Heart left ventricle (tissue), 13 donors: ENCODE measurements at regions not wholly inside any gene's neighbourhood (a gene's known extent, or its start where the extent isn't known, plus 50 kb on each side); places are given as distances from the start of the nearest gene placed in this dataset.

ENCODE experiments used
- POLR2A ChIP-seq, 2 donors: fragments of 450-650 bp; IDR thresholded peaks; one replicate each; pipeline ENCODE4 v1.6.1; 2017; ENCODE audit warnings: antibody characterized with exemption in 2 of 2, mild to moderate bottlenecking in 2 of 2, moderate library complexity in 2 of 2
- TF ChIP-seq, protein P1 (sequence below), 12 donors: fragments of 200-600 bp; sonication (generic) in 4 of 12; IDR thresholded peaks; one replicate each; pipeline versions ENCODE4 v1.5.0 to v1.8.0; 2018 to 2022; ENCODE audit warnings: antibody characterized with exemption in 12 of 12, mild to moderate bottlenecking in 5 of 12
- donor health status: ischemic (EF 13 %, LVEDD 7.1; RV severe dilation, severe dysfunction).
- donor health status: DM: no; HTN: yes; CAD: no.
- donor health status: DM: no; HTN: no; CAD: no.
- donor health status: ischemic (EF 25% LVEDD 6.9; RV normal size, moderate dysfunction).
- donor health status: ischemic (EF 25% LVEDD 5.7; RV mildly dilated, moderate dysfunction).
- donor health status: ischemic (EF 35%, LVEDD 5.7; RV mildly dilated, moderate dysfunction).
- donor health status: nonischemic (EF 11% LVEDD 7.7; RV severe dilation, severe dysfunction).
- donor health status: DM: yes; HTN: yes; CAD: no.
- donor health status: PGD.
- donor health status: ischemic (EF 29% LVEDD 5.4; RV normal size, mild dysfunction).
- donor health status: nonischemic (EF 23%, LVEDD 6.1; RV moderate dilation, normal function).

DNA sequence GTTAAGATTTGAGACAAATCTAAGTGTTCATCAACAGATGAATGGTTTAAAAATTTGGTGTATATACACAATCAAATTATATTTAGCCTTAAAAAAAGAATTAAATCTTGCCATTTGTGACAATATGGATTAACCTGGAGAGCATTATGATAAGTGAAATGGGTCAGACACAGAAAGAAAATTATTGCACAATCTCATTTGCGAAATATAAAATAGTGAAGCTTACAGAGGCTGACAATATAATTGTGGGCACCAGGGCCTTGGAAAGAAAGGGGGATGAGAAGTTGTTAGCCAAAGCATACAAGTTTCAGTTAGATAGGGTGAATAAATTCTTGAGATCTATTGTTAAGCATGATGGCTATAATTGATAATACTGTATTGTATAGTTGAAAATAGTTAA lies 883.0 kb downstream of the TECRL start:
- TF ChIP-seq, protein P1, sequence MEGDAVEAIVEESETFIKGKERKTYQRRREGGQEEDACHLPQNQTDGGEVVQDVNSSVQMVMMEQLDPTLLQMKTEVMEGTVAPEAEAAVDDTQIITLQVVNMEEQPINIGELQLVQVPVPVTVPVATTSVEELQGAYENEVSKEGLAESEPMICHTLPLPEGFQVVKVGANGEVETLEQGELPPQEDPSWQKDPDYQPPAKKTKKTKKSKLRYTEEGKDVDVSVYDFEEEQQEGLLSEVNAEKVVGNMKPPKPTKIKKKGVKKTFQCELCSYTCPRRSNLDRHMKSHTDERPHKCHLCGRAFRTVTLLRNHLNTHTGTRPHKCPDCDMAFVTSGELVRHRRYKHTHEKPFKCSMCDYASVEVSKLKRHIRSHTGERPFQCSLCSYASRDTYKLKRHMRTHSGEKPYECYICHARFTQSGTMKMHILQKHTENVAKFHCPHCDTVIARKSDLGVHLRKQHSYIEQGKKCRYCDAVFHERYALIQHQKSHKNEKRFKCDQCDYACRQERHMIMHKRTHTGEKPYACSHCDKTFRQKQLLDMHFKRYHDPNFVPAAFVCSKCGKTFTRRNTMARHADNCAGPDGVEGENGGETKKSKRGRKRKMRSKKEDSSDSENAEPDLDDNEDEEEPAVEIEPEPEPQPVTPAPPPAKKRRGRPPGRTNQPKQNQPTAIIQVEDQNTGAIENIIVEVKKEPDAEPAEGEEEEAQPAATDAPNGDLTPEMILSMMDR (IDR thresholded peaks at IDR 0.05) = no peak
- TF ChIP-seq POLR2A (IDR thresholded peaks at IDR 0.05) = no peak
